ENCODE measurements at regions not wholly inside any gene's neighbourhood (a gene's known extent, or its start where the extent isn't known, plus 50 kb on each side); places are given as distances from the start of the nearest gene placed in this dataset.
"Not testable (repeated sequence)": the region's sequence is repeated elsewhere in the genome, so short reads cannot be mapped to it uniquely, and the experiment has no call there.

- DNase-seq = no peak
Measured at GRCh38 chr2:83959266-83959665, 499.8 kb downstream of the SUCLG1 start.

- no peak for DNase-seq
Measured at GRCh38 chr2:83956991-83957390, 502.1 kb downstream of the SUCLG1 start.

- no peak for DNase-seq
Measured at GRCh38 chr2:83953697-83954096, 505.4 kb downstream of the SUCLG1 start.

- DNase-seq = no peak
Measured at GRCh38 chr2:83951378-83951947, 507.6 kb downstream of the SUCLG1 start.

DNA sequence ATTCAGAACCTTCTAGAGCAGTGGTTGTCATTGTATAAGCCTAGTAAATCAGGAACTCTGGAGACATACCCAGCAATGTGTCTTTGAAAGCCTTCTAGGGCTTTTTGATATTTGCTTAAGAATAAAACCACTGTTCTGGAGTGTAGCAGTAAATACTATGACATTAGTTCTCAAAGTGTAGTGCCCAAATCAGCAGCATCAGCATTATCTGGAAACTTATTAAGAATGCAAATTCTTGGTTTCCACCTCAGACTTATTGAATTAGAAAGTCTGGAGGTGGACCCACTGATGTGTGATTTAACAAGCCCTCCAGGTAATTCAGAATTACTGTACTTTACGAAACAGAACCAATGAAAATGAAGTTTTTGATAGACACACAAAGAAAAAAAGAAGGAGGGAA lies 509.7 kb downstream of the SUCLG1 start:
- DNase-seq = no peak

DNA sequence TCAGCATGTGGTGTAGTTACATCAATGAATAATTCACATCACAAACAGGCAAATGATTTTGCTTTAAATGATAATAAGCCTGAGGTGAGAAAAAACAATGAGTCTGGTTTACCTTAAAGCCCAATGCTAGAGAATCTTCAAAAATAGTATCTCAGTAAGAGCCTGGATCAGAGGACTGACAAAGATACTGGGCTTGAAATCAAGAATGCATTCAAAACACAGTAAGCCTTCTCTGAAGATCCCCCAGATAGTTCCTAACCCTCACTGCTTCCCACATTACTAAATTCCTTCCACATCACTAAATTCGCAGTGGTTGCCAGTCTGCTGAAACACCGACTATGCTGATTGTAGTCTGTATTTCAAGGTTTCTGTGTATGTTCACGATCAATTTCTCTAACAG lies 514.9 kb downstream of the SUCLG1 start:
- no peak for DNase-seq

DNA sequence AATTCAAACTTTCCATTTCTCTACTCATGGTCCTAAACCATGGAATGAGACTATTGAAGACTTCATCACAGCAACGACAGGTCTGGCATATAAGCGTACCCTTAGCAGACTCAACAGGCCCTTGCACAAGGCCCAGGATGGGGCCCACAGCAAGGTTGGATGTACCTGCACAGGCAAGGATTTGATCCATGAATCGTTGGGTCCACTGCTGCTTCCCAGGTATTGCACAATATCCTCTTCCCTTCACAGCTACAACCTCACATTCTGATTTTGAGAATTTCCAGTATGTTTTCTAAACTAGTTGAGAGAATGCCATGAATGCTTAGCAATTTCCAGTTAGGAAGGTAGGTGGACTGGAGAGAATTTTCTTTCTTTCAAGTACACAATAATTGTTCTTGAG lies 515.8 kb downstream of the SUCLG1 start:
- no peak for DNase-seq

GRCh38 chr2:83941886-83942285 lies 517.2 kb downstream of the SUCLG1 start:
- no peak for DNase-seq

DNA sequence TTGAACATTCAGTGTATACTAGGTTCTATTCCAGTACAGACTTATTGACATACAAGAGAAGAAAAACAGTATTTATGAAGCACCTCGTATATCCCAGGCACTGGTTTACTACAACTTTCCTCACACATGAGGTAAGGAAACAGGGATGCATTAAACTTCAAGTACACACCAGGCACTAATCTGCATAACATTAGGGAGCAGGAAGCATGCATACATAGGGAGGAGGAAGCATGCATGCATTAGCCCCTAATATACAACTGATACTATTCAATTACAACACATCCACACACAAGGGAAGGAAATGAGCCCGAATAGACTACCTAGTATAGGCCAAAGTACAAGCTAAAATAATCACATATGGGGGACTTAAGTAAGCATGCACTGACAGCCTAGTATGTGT lies 525.3 kb downstream of the SUCLG1 start:
- DNase-seq = no peak

GRCh38 chr2:83923531-83923930 lies 535.5 kb downstream of the SUCLG1 start:
- no peak for DNase-seq

- DNase-seq = no peak
Measured at GRCh38 chr2:83916559-83916958, 542.5 kb downstream of the SUCLG1 start.

DNA sequence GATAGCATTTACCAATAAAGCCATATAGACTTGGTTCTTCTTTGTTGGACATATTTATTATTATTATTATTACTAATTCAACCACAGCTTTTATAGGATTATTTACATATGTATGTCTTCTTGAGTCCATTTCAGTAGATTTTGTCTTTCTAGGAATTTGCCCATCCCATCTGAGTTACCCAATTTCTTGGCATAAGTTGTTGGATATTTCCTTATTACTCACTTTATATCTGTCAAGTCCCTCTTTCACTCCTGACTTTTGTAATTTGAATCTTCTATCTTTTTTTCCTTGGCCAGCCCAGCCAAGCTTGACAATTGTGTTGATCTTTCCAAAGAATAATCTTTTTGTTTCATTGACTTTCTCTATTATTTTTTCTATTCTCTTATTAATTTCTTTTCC lies 543.7 kb downstream of the SUCLG1 start:
- DNase-seq = no peak

DNA sequence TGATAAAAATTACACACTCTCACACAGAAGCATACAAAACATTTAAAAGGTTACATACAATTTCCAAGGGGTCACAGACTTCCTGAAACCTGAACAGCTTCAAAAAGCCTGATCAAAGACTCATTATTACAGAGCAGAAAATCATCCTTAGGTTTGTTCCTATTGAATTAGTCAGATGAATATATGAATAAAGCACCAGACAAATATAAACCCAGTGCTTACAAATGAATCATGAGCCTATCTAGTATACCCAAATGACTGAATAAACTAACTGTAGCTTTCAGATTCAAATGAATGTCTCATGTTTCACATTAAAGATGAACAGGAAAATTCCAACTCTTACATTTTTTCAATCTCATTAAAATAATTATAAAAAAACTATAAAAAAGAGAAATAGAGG lies 550.3 kb downstream of the SUCLG1 start:
- no peak for DNase-seq

DNA sequence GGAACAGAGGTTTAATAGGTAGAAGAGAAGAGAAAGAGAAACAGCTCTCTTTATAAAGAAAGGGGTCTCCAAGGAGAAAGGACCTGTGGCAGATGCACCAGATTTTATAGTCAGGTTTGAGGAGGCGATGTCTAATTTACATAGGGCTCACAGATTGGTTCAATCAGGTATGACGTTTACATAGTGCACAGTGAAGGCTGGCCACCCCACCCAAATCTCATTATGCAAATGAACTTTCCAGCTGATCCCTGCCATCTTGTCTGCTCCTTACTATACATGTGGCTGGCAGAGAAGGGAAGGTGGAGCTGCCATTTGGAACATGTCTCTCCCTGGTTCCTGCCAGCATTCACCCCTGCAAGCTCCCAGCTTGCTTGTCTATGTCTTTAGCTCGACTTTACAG lies 557.8 kb downstream of the SUCLG1 start:
- no peak for DNase-seq

DNA sequence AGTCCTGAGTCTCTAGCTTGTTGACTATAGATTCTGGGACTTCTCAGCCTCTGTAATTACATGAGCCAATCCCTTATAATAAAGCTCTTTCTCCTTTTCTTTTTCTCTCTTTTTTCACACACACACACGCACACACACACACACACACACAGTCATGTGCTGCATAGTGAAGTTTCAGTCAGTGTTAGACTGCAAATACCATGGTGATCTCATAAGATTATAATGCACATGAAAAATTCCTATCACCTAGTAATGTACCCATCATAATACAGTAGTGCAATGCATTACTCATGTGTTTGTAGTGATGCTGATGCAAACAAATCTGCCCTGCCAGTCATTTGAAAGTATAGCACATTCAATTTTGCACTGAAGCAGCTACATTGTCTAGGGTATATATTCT lies 558.2 kb downstream of the SUCLG1 start:
- no peak for DNase-seq

- DNase-seq = no peak
Measured at GRCh38 chr2:83899271-83899670, 559.8 kb downstream of the SUCLG1 start.

DNA sequence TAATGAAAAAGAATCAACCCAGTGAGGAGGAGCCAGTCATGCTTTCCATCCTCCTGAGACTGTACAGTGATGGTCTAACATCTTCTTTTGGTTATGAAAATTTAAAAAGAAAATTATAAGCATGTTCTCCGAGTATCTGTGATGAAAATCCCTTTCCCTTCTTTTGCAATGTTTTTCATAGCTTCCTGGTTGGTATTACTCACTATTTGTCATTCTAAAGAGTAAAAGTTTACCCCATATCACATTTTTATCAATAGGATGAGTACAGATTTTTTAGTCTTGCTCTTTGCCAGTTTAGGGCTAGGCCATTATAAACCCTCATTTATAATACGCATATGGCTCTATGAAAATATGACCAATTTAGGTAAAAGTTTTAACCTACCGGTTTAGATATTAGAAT lies 564.1 kb downstream of the SUCLG1 start:
- no peak for DNase-seq

GRCh38 chr2:83887757-83888156 lies 571.3 kb downstream of the SUCLG1 start:
- DNase-seq = no peak

DNA sequence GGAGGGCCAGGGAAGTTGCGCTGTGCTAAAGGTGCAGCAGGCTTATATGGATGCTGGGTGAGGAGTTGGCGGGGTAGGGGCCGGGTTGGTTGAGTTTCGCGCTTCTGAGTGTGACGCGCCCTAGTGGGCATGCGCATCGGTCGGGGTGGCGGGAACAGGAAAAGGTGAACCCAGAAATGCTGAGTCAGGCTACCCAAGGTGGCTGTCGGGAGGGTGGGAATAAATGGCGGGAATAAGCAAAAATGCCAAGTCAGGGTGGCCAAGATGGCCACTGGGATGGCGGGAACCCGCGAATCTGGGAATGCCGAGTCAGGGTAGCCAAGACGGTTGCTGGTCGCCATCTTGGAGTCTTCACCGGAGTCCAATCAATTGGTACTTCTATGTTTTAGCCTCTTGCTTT lies 580.0 kb downstream of the SUCLG1 start:
- no peak for DNase-seq

GRCh38 chr2:83877261-83877660 lies 581.8 kb downstream of the SUCLG1 start:
- DNase-seq = not testable (repeated sequence)

DNA sequence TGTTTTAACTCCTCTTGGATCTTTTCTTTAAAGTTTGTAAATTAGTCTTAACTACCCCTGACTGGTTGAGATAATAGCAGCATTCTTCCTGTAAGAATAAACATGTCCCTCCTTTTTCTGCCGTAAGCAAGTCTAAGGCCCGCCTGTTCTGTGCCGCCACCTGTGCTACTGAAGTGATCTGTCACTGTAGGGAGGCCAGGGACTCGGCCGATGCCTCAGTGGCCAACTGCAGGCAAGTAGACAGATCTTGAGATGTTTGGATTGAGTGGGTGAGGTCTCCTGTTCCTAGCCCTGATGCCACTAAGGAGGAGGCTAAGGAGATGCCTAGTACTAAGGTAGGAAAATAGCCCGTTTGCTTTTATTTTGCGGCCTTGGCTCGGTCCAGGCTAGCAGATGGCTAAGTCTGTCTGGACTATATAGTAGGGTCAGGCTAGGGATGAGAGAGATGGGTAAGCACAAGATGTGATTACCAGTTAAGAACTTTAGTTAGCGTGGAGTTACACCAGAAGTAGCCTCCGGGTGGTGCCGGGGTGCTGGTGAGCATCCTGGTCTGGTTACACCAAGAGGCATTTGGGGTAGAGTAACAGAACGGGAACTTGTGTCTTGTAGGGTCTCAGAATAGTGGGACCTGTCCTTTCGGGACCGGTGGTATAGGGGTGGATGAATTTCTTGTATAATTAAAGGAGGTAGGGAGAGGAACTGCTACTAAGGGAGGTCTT lies 584.2 kb downstream of the SUCLG1 start:
- no peak for DNase-seq

DNA sequence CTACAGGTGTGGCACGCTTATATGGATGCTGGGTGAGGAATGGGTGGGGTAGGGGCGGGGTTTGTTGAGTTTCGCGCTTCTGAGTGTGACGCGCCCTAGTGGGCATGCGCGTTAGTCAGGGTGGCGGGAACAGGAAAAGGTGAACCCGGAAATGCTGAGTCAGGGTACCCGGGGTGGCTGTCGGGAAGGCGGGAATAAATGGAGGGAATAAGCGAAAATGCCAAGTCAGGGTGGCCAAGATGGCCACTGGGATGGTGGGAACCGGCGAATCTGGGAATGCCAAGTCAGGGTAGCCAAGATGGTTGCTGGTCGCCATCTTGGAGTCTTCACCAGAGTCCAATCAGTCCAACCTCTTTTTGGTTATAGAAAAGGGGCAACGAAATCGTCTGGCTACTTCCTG lies 585.0 kb downstream of the SUCLG1 start:
- no peak for DNase-seq

DNA sequence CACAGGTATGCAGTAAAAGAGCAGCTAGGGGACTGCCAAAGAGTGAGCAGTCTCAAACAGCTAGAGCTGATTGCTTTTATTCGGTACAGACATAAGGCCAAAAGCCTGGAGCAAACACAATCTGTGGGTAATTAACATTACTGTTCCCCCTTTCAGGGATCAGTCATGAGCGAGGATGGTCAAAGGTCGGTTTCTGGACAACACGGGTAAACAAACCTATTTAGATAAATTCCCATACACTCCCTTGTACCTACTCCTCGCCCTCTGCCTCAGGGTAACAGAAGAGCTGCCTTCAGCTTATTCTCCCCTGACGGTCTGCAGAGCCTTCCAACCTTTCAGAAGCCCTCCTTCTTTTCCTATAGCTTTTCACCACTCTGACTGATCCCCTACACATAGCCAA lies 586.0 kb downstream of the SUCLG1 start:
- no peak for DNase-seq

DNA sequence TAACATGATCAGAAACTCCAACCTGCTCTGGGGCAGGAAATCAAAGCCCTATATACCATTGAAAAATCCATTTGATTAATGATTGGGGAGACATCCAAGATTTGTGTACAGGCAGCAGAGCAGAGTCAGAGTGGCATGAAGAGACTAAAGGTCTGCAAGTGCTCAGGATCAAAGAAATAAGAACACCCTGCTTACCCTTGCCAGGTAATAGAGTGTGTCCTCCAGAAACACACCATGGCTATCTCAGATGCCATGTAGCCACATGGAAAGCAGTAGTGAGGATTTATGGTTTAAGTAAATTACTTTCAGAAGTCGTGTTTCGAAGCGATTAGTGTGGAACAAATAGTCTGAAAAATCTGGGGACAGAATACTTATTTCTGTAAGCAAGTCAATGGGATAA lies 592.9 kb downstream of the SUCLG1 start:
- no peak for DNase-seq

- no peak for DNase-seq
Measured at GRCh38 chr2:83862600-83862999, 596.5 kb downstream of the SUCLG1 start.

Data from SHP77 (cell line).